ENCODE measurements at regions not wholly inside any gene's neighbourhood (a gene's known extent, or its start where the extent isn't known, plus 50 kb on each side); places are given as distances from the start of the nearest gene placed in this dataset.

- H3K36me3 ChIP-seq (ENCODE audit: control insufficient read depth in 1 of 2, insufficient read depth in 2 of 2, low read length in 2 of 2), result no peaks in the 10 kb centered on the region
- H3K27ac ChIP-seq (ENCODE audit: low read depth, low read length), result no peak overlapping the region
- H3K9ac ChIP-seq (ENCODE audit: low read depth in 1 of 2, low read length in 2 of 2), result no peak overlapping the region
- H3K4me1 ChIP-seq (ENCODE audit: control insufficient read depth in 1 of 2, insufficient read depth in 2 of 2, low read length in 2 of 2), result no peaks in the 10 kb centered on the region
- H3K4me3 ChIP-seq (ENCODE audit: low read depth in 1 of 2, low read length in 2 of 2), result no peak overlapping the region
- H3K27me3 ChIP-seq (ENCODE audit: control insufficient read depth in 1 of 2, insufficient read depth in 2 of 2, low read length in 2 of 2), result no peaks in the 10 kb centered on the region
- H3K9me3 ChIP-seq (ENCODE audit: control insufficient read depth in 1 of 2, low read length in 2 of 2), result peaks cover 3 to 7% of the 10 kb centered on the region in 2 donors
Observed at GRCh38 chr4:81997313-81997712, 376.5 kb downstream of the HNRNPD start.

DNA sequence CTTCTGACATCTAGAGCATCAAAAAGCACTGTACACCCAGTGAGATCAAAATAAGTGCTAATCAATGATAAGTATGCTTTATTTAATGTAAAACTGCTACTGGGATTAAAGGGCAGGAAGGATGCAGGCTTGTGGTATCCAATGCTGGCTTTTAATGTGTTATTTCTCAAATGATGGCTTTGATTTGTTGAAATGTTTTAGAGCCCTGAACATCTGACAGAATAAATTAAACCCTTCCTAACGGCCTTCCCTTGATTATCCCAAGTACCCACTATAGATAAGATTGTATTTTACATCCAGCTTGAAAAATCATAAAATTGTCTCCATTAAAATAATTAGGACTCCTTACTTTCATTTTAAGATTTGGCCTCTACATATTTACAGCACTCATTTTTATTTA lies 382.9 kb downstream of the HNRNPD start:
- no peaks in the 10 kb centered on the region for H3K4me1 ChIP-seq (ENCODE audit: control insufficient read depth in 1 of 2, insufficient read depth in 2 of 2, low read length in 2 of 2)
- H3K27me3 ChIP-seq (ENCODE audit: control insufficient read depth in 1 of 2, insufficient read depth in 2 of 2, low read length in 2 of 2), result no peaks in the 10 kb centered on the region
- no peaks in the 10 kb centered on the region for H3K9me3 ChIP-seq (ENCODE audit: control insufficient read depth in 1 of 2, low read length in 2 of 2)
- no peak overlapping the region for H3K9ac ChIP-seq (ENCODE audit: low read depth in 1 of 2, low read length in 2 of 2)
- no peak overlapping the region for H3K4me3 ChIP-seq (ENCODE audit: low read depth in 1 of 2, low read length in 2 of 2)
- no peaks in the 10 kb centered on the region for H3K36me3 ChIP-seq (ENCODE audit: control insufficient read depth in 1 of 2, insufficient read depth in 2 of 2, low read length in 2 of 2)
- no peak overlapping the region for H3K27ac ChIP-seq (ENCODE audit: low read depth, low read length)

DNA sequence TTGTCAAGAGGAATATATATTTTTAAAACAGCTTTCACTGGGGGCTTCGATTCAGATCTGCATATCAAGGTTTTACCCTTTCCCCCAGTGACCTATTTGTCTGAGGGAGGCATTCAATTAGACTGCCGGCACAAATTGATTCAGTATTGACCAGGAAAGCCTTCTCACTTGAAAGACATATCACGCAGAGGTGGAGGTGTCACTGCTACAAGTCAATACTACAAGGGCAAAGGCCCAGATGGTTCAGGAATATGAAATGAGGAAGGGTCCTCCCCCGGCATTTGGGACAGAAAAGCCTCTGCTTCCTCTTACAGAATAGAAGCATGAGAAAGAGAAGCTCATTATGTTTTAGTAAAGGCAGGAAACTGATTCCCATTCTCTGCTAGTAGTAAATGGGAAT lies 383.6 kb downstream of the HNRNPD start:
- H3K4me3 ChIP-seq (ENCODE audit: low read depth in 1 of 2, low read length in 2 of 2), result no peak overlapping the region
- H3K27ac ChIP-seq (ENCODE audit: low read depth, low read length), result no peak overlapping the region
- no peaks in the 10 kb centered on the region for H3K4me1 ChIP-seq (ENCODE audit: control insufficient read depth in 1 of 2, insufficient read depth in 2 of 2, low read length in 2 of 2)
- no peaks in the 10 kb centered on the region for H3K36me3 ChIP-seq (ENCODE audit: control insufficient read depth in 1 of 2, insufficient read depth in 2 of 2, low read length in 2 of 2)
- no peaks in the 10 kb centered on the region for H3K9me3 ChIP-seq (ENCODE audit: control insufficient read depth in 1 of 2, low read length in 2 of 2)
- H3K27me3 ChIP-seq (ENCODE audit: control insufficient read depth in 1 of 2, insufficient read depth in 2 of 2, low read length in 2 of 2), result no peaks in the 10 kb centered on the region
- no peak overlapping the region for H3K9ac ChIP-seq (ENCODE audit: low read depth in 1 of 2, low read length in 2 of 2)

- Histone ChIP-seq H3K9ac (ENCODE audit: low read depth in 1 of 2, low read length in 2 of 2) (no peak overlapping the region), H3K4me3 (ENCODE audit: low read depth in 1 of 2, low read length in 2 of 2) (no peak overlapping the region), H3K36me3 (ENCODE audit: control insufficient read depth in 1 of 2, insufficient read depth in 2 of 2, low read length in 2 of 2) (no peaks in the 10 kb centered on the region), H3K27ac (ENCODE audit: low read depth, low read length) (no peak overlapping the region), H3K9me3 (ENCODE audit: control insufficient read depth in 1 of 2, low read length in 2 of 2) (no peaks in the 10 kb centered on the region), H3K27me3 (ENCODE audit: control insufficient read depth in 1 of 2, insufficient read depth in 2 of 2, low read length in 2 of 2) (no peaks in the 10 kb centered on the region), H3K4me1 (ENCODE audit: control insufficient read depth in 1 of 2, insufficient read depth in 2 of 2, low read length in 2 of 2) (no peaks in the 10 kb centered on the region)
Observed at GRCh38 chr4:81989202-81989601, 384.6 kb downstream of the HNRNPD start.

DNA sequence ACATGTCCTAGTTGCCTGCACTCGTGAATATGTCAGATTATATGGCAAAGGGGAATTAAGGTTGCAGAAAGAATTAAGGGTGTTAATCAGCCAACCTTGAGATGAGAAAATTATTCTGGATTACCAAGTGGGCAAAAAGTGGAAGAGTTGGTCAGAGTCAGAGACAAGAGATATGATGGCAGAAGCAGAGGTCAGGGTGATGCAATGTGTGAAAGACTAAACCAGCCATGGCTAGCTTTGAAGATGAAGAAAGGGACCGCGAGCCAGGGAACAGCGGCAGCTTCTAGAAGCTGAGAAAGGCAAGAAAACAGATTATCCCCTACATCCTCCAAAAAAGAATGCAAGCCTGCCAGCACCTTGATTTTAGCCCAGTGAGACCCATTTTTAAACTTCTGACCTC lies 385.6 kb downstream of the HNRNPD start:
- Histone ChIP-seq H3K9me3 (ENCODE audit: control insufficient read depth in 1 of 2, low read length in 2 of 2) (no peaks in the 10 kb centered on the region), H3K4me3 (ENCODE audit: low read depth in 1 of 2, low read length in 2 of 2) (no peak overlapping the region), H3K36me3 (ENCODE audit: control insufficient read depth in 1 of 2, insufficient read depth in 2 of 2, low read length in 2 of 2) (no peaks in the 10 kb centered on the region), H3K9ac (ENCODE audit: low read depth in 1 of 2, low read length in 2 of 2) (no peak overlapping the region), H3K27ac (ENCODE audit: low read depth, low read length) (no peak overlapping the region), H3K27me3 (ENCODE audit: control insufficient read depth in 1 of 2, insufficient read depth in 2 of 2, low read length in 2 of 2) (no peaks in the 10 kb centered on the region), H3K4me1 (ENCODE audit: control insufficient read depth in 1 of 2, insufficient read depth in 2 of 2, low read length in 2 of 2) (no peaks in the 10 kb centered on the region)

GRCh38 chr4:81984746-81985145 lies 389.0 kb downstream of the HNRNPD start:
- Histone ChIP-seq H3K4me1 (ENCODE audit: control insufficient read depth in 1 of 2, insufficient read depth in 2 of 2, low read length in 2 of 2) (no peaks in the 10 kb centered on the region), H3K9ac (ENCODE audit: low read depth in 1 of 2, low read length in 2 of 2) (no peak overlapping the region), H3K4me3 (ENCODE audit: low read depth in 1 of 2, low read length in 2 of 2) (no peak overlapping the region), H3K36me3 (ENCODE audit: control insufficient read depth in 1 of 2, insufficient read depth in 2 of 2, low read length in 2 of 2) (no peaks in the 10 kb centered on the region), H3K27me3 (ENCODE audit: control insufficient read depth in 1 of 2, insufficient read depth in 2 of 2, low read length in 2 of 2) (no peaks in the 10 kb centered on the region), H3K27ac (ENCODE audit: low read depth, low read length) (no peak overlapping the region), H3K9me3 (ENCODE audit: control insufficient read depth in 1 of 2, low read length in 2 of 2) (no peaks in the 10 kb centered on the region)

GRCh38 chr4:81982846-81983540 lies 390.8 kb downstream of the HNRNPD start:
- Histone ChIP-seq H3K27ac (ENCODE audit: low read depth, low read length) (no peak overlapping the region), H3K9me3 (ENCODE audit: control insufficient read depth in 1 of 2, low read length in 2 of 2) (no peaks in the 10 kb centered on the region), H3K4me3 (ENCODE audit: low read depth in 1 of 2, low read length in 2 of 2) (no peak overlapping the region), H3K27me3 (ENCODE audit: control insufficient read depth in 1 of 2, insufficient read depth in 2 of 2, low read length in 2 of 2) (no peaks in the 10 kb centered on the region), H3K4me1 (ENCODE audit: control insufficient read depth in 1 of 2, insufficient read depth in 2 of 2, low read length in 2 of 2) (no peaks in the 10 kb centered on the region), H3K36me3 (ENCODE audit: control insufficient read depth in 1 of 2, insufficient read depth in 2 of 2, low read length in 2 of 2) (no peaks in the 10 kb centered on the region), H3K9ac (ENCODE audit: low read depth in 1 of 2, low read length in 2 of 2) (no peak overlapping the region)

- no peak overlapping the region for H3K4me3 ChIP-seq (ENCODE audit: low read depth in 1 of 2, low read length in 2 of 2)
- no peak overlapping the region for H3K9ac ChIP-seq (ENCODE audit: low read depth in 1 of 2, low read length in 2 of 2)
Observed at GRCh38 chr4:81981218-81981617, 392.6 kb downstream of the HNRNPD start.

GRCh38 chr4:81974523-81974922 lies 399.3 kb downstream of the HNRNPD start:
- Histone ChIP-seq H3K36me3 (ENCODE audit: control insufficient read depth in 1 of 2, insufficient read depth in 2 of 2, low read length in 2 of 2) (no peaks in the 10 kb centered on the region), H3K4me1 (ENCODE audit: control insufficient read depth in 1 of 2, insufficient read depth in 2 of 2, low read length in 2 of 2) (no peaks in the 10 kb centered on the region), H3K4me3 (ENCODE audit: low read depth in 1 of 2, low read length in 2 of 2) (no peak overlapping the region), H3K9me3 (ENCODE audit: control insufficient read depth in 1 of 2, low read length in 2 of 2) (no peaks in the 10 kb centered on the region), H3K9ac (ENCODE audit: low read depth in 1 of 2, low read length in 2 of 2) (no peak overlapping the region), H3K27me3 (ENCODE audit: control insufficient read depth in 1 of 2, insufficient read depth in 2 of 2, low read length in 2 of 2) (peaks cover 0 to 2% of the 10 kb centered on the region in 2 donors), H3K27ac (ENCODE audit: low read depth, low read length) (no peak overlapping the region)

More at GRCh38 chr4:81981218-81981617, 392.6 kb downstream of the HNRNPD start:
- H3K9me3 ChIP-seq (ENCODE audit: control insufficient read depth in 1 of 2, low read length in 2 of 2), result no peaks in the 10 kb centered on the region
- H3K4me1 ChIP-seq (ENCODE audit: control insufficient read depth in 1 of 2, insufficient read depth in 2 of 2, low read length in 2 of 2), result no peaks in the 10 kb centered on the region
- no peaks in the 10 kb centered on the region for H3K27me3 ChIP-seq (ENCODE audit: control insufficient read depth in 1 of 2, insufficient read depth in 2 of 2, low read length in 2 of 2)
- no peak overlapping the region for H3K27ac ChIP-seq (ENCODE audit: low read depth, low read length)
- H3K36me3 ChIP-seq (ENCODE audit: control insufficient read depth in 1 of 2, insufficient read depth in 2 of 2, low read length in 2 of 2), result no peaks in the 10 kb centered on the region

DNA sequence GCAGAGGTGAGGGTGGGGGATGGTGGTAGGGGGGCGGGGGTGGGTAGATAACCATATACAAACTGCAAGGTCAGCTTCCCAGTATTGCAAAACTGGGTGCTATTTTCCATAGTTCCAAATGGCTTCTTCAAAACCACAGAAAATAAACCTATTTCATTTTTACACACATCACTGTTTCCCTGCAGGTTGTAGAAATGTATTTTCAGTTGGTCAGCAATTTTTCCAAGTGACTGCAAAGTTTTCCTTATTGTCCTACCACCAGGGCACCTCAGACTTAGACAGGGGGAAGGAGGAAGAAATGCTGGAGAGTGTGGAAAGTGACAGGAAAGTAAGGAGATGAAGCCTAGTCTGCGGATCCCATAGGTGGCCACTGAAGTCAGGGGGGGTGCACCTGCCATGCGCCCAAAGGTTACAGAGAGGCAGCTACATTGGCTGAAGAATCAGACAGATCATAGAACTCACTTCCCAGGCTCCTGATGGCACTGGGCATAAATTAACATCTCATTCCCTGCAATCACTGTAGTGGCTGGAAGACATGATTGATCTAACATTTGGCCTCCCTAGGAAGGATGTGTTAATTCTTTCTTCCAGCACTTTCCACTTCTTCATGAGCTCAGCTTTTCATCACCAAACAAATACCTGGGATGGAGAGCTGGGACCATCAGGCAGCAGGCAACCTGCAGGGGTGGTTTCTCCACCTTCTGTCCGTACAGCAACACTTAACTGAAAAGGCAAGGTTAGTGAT lies 402.0 kb downstream of the HNRNPD start:
- Histone ChIP-seq H3K9me3 (ENCODE audit: control insufficient read depth in 1 of 2, low read length in 2 of 2) (no peaks in the 10 kb centered on the region), H3K4me3 (ENCODE audit: low read depth in 1 of 2, low read length in 2 of 2) (no peak overlapping the region), H3K9ac (ENCODE audit: low read depth in 1 of 2, low read length in 2 of 2) (no peak overlapping the region), H3K36me3 (ENCODE audit: control insufficient read depth in 1 of 2, insufficient read depth in 2 of 2, low read length in 2 of 2) (no peaks in the 10 kb centered on the region), H3K4me1 (ENCODE audit: control insufficient read depth in 1 of 2, insufficient read depth in 2 of 2, low read length in 2 of 2) (no peaks in the 10 kb centered on the region), H3K27me3 (ENCODE audit: control insufficient read depth in 1 of 2, insufficient read depth in 2 of 2, low read length in 2 of 2) (peaks cover 0 to 2% of the 10 kb centered on the region in 2 donors), H3K27ac (ENCODE audit: low read depth, low read length) (no peak overlapping the region)

Data from duodenal mucosa (tissue), 2 donors.